CD4-positive, alpha-beta T cell (primary cell): ENCODE measurements at regions not wholly inside any gene's neighbourhood (a gene's known extent, or its start where the extent isn't known, plus 50 kb on each side); places are given as distances from the start of the nearest gene placed in this dataset.

Experiments
- ATAC-seq: fragments of 200-7000 bp; cut with Tn5 transposase; one replicate; pipeline ENCODE4 v1.10.0; 2022; ENCODE audit warnings: mild to moderate bottlenecking; ENCODE audit not compliant: poor library complexity
- CTCF ChIA-PET: fragments of 350-600 bp; sonication (Branson Sonifier 250); formaldehyde crosslinking; loops from one replicate; lab custom pipeline; 2021; ENCODE audit warnings: antibody characterized with exemption, inconsistent platforms; lab: Charles Lee
- POLR2A ChIA-PET: fragments of 350-600 bp; sonication (Branson Sonifier 250); formaldehyde crosslinking; loops from one replicate; lab custom pipeline; 2021; ENCODE audit warnings: antibody characterized with exemption, inconsistent platforms; lab: Charles Lee
- DNase-seq, 14 experiments: peaks; one replicate each; pipeline ENCODE4 v3.0.0-alpha.2; 2013 to 2020; ENCODE audit warnings: mixed read lengths in 2 of 14
- H3K27ac ChIP-seq, 2 donors: one replicate each; pipeline versions ENCODE4 v1.5.1 to v1.7.0; 2013; ENCODE audit warnings: low read length in 2 of 2, low read depth in 1 of 2, mild to moderate bottlenecking in 1 of 2
- H3K27me3 ChIP-seq, 2 experiments: 1 replicate in 1 of 2; 2 replicates in 1 of 2; pipeline versions ENCODE4 v1.6.1 to v1.7.0; 2013; ENCODE audit warnings: low read length in 2 of 2, control low read depth in 1 of 2, mild to moderate bottlenecking in 1 of 2, moderate library complexity in 1 of 2; ENCODE audit not compliant: insufficient read depth in 2 of 2, control insufficient read depth in 1 of 2
- H3K36me3 ChIP-seq: one replicate; pipeline ENCODE4 v1.6.1; 2013; ENCODE audit warnings: low read length, control low read depth; ENCODE audit not compliant: insufficient read depth
- H3K4me1 ChIP-seq: one replicate; pipeline ENCODE4 v1.6.1; 2013; ENCODE audit warnings: low read length, control low read depth; ENCODE audit not compliant: insufficient read depth
- H3K4me3 ChIP-seq: one replicate; pipeline ENCODE4 v1.5.1; 2013; ENCODE audit warnings: mild to moderate bottlenecking, low read length, moderate library complexity
- H3K9me3 ChIP-seq, 2 experiments: 1 replicate in 1 of 2; 2 replicates in 1 of 2; pipeline versions ENCODE4 v1.6.1 to v1.7.0; 2013; ENCODE audit warnings: low read length in 2 of 2, mild to moderate bottlenecking in 2 of 2, control low read depth in 1 of 2, moderate library complexity in 1 of 2; ENCODE audit not compliant: control insufficient read depth in 1 of 2, insufficient read depth in 1 of 2
- H3K27ac Mint-ChIP-seq: one replicate; pipeline ENCODE4 v1.8.0; 2020; ENCODE audit warnings: mixed read lengths
- H3K27me3 Mint-ChIP-seq: one replicate; pipeline ENCODE4 v1.8.0; 2021; ENCODE audit warnings: mixed read lengths
- H3K36me3 Mint-ChIP-seq: one replicate; pipeline ENCODE4 v1.8.0; 2021; ENCODE audit warnings: low read depth, mixed read lengths
- H3K4me1 Mint-ChIP-seq: one replicate; pipeline ENCODE4 v1.8.0; 2021; ENCODE audit warnings: low read depth, mixed read lengths
- H3K4me3 Mint-ChIP-seq: one replicate; pipeline ENCODE4 v1.8.0; 2020; ENCODE audit warnings: mild to moderate bottlenecking, mixed read lengths
- H3K9me3 Mint-ChIP-seq: one replicate; pipeline ENCODE4 v1.8.0; 2020; ENCODE audit warnings: mixed read lengths
- intact Hi-C, 2 experiments: fragments of 100-400 bp; cut with DNase I in 1 of 2; cut with micrococcal nuclease in 1 of 2; formaldehyde crosslinking; loops; one replicate each; pipeline versions ENCODE4 v1.15.1 to v1.9.0; 2023 to 2025; cut with DNase I, micrococcal nuclease
- TF ChIP-seq, protein P1 (sequence below): fragments of 200-600 bp; IDR thresholded peaks from one replicate; pipeline ENCODE4 v1.8.0; 2022; ENCODE audit warnings: antibody characterized with exemption, mild to moderate bottlenecking

DNA sequence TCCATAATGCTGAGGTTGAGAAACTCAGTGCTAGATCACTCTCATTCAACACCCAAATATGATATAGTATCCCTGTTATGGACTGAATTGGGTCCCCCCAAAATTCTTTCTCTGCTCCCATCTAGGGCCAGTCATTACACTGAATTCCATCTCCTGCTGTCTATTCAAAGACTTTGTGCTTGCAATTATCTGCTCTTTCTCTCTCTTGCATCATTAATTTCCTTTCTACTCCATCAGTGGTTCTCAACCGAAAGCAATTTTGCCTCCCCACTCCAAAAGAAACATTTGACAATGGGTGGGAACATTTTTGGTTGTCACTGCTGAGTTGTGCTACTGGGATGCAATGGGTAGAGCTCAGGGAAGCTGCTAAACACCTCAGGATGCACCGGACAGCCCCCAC is 271.5 kb upstream of the CDYL start:
- Histone ChIP-seq H3K9me3 (no peaks in the 10 kb centered on the region), H3K4me1 (no peaks in the 10 kb centered on the region), H3K4me3 (no peak overlapping the region), H3K36me3 (no peaks in the 10 kb centered on the region), H3K27me3 (no peaks in the 10 kb centered on the region), H3K27ac (no peak overlapping the region)
- peaks cover 46% of the 10 kb centered on the region for H3K27me3 Mint-ChIP-seq
- intact Hi-C loops, result no loop called here
- TF ChIP-seq, protein P1, sequence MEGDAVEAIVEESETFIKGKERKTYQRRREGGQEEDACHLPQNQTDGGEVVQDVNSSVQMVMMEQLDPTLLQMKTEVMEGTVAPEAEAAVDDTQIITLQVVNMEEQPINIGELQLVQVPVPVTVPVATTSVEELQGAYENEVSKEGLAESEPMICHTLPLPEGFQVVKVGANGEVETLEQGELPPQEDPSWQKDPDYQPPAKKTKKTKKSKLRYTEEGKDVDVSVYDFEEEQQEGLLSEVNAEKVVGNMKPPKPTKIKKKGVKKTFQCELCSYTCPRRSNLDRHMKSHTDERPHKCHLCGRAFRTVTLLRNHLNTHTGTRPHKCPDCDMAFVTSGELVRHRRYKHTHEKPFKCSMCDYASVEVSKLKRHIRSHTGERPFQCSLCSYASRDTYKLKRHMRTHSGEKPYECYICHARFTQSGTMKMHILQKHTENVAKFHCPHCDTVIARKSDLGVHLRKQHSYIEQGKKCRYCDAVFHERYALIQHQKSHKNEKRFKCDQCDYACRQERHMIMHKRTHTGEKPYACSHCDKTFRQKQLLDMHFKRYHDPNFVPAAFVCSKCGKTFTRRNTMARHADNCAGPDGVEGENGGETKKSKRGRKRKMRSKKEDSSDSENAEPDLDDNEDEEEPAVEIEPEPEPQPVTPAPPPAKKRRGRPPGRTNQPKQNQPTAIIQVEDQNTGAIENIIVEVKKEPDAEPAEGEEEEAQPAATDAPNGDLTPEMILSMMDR, result no peak
- CTCF ChIA-PET, result no interaction called here
- no peak for DNase-seq
- no peaks in the 10 kb centered on the region for H3K36me3 Mint-ChIP-seq
- H3K4me1 Mint-ChIP-seq, result no peaks in the 10 kb centered on the region
- no peak overlapping the region for H3K4me3 Mint-ChIP-seq
- no peaks in the 10 kb centered on the region for H3K9me3 Mint-ChIP-seq
- ATAC-seq, result no peak
- POLR2A ChIA-PET, result no interaction called here
- no peak overlapping the region for H3K27ac Mint-ChIP-seq

DNA sequence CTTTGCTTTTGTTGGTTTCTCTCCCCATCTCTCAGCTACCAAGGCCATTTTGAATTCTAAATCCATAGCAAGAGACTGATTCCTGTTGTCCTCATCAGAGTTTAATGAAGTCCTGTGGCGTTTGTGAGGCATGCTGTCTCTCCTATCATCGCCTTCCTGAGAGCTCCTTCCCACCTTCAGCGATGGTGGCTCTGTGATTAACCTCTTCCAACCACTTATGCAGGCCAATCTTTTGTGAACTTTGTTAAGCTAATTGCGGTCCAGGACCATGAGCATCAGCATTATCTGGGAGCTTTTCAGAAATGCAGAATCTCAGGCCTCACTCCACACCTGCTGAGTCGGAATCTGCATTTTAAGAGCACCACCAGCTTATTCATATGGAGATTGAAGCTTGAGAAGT is 272.5 kb upstream of the CDYL start:
- CTCF ChIA-PET, result no interaction called here
- intact Hi-C loops, result no loop called here
- Mint-ChIP-seq H3K4me3 (no peak overlapping the region), H3K9me3 (no peaks in the 10 kb centered on the region), H3K36me3 (no peaks in the 10 kb centered on the region), H3K27me3 (peaks cover 41% of the 10 kb centered on the region), H3K4me1 (no peaks in the 10 kb centered on the region), H3K27ac (no peak overlapping the region)
- ATAC-seq (no peak), DNase-seq (no peak)
- POLR2A ChIA-PET, result no interaction called here
- TF ChIP-seq, protein P1, result no peak
- H3K4me3 ChIP-seq, result no peak overlapping the region
- no peaks in the 10 kb centered on the region for H3K9me3 ChIP-seq
- H3K27me3 ChIP-seq, result no peaks in the 10 kb centered on the region
- H3K36me3 ChIP-seq, result no peaks in the 10 kb centered on the region
- H3K27ac ChIP-seq, result no peak overlapping the region
- no peaks in the 10 kb centered on the region for H3K4me1 ChIP-seq

GRCh38 chr6:4496284-4496683 is 279.9 kb upstream of the CDYL start:
- TF ChIP-seq, protein P1, result no peak
- ATAC-seq (no peak), DNase-seq (no peak)
- Histone ChIP-seq H3K27ac (no peak overlapping the region), H3K9me3 (no peaks in the 10 kb centered on the region), H3K36me3 (no peaks in the 10 kb centered on the region), H3K27me3 (no peaks in the 10 kb centered on the region), H3K4me3 (no peak overlapping the region), H3K4me1 (no peaks in the 10 kb centered on the region)
- Mint-ChIP-seq H3K9me3 (peaks cover 2% of the 10 kb centered on the region), H3K4me3 (no peak overlapping the region), H3K27ac (no peak overlapping the region), H3K36me3 (no peaks in the 10 kb centered on the region), H3K4me1 (no peaks in the 10 kb centered on the region), H3K27me3 (peaks cover 14% of the 10 kb centered on the region)
- POLR2A ChIA-PET, result no interaction called here
- CTCF ChIA-PET, result no interaction called here
- intact Hi-C loops, result no loop called here
